ENCODE measurements at regions not wholly inside any gene's neighbourhood (a gene's known extent, or its start where the extent isn't known, plus 50 kb on each side); places are given as distances from the start of the nearest gene placed in this dataset.

GRCh38 chr4:53788621-53789020 is 197.3 kb upstream of the LNX1 start:
- TF ChIP-seq CTCF (tag by site-specific recombination; IDR thresholded peaks at IDR 0.05) (no peak), YY1 (tag by site-specific recombination; IDR thresholded peaks at IDR 0.05) (no peak), ZNF830 (tag by site-specific recombination; IDR thresholded peaks at IDR 0.05; ENCODE audit: low read depth) (no peak), GLIS1 (tag by site-specific recombination; IDR thresholded peaks at IDR 0.05) (no peak), ZNF169 (tag by site-specific recombination; IDR thresholded peaks at IDR 0.05) (no peak), REST (tag by site-specific recombination; IDR thresholded peaks at IDR 0.05) (no peak), ZNF626 (tag by site-specific recombination; IDR thresholded peaks at IDR 0.05) (no peak), ZNF354C (tag by site-specific recombination; IDR thresholded peaks at IDR 0.05; ENCODE audit: borderline replicate concordance, low read depth) (no peak), SP2 (tag by site-specific recombination; IDR thresholded peaks at IDR 0.05) (no peak)
